ENCODE measurements at regions not wholly inside any gene's neighbourhood (a gene's known extent, or its start where the extent isn't known, plus 50 kb on each side); places are given as distances from the start of the nearest gene placed in this dataset.

DNA sequence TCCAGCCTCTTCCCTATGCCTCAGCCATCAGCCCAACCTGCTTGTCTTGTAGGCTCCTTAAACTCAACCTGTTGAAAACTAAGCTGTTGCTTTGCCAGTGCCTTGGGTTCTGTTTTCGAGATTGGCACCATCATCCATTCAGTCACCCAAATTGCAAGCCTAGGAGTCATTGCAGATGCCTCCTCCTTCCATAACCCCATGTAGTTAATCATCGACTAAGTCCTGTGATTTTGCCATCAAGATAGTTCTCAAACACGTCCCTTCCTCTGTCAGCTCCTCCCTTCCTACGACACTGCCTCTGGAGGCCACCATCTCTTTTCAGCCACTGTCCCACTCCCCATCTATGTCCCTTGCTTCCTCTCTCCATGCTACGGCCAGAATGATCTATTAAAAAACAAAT is 168.1 kb downstream of the RAB11FIP2 start (continued):
- TF ChIP-seq, protein P1, sequence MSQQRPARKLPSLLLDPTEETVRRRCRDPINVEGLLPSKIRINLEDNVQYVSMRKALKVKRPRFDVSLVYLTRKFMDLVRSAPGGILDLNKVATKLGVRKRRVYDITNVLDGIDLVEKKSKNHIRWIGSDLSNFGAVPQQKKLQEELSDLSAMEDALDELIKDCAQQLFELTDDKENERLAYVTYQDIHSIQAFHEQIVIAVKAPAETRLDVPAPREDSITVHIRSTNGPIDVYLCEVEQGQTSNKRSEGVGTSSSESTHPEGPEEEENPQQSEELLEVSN (IDR thresholded peaks at IDR 0.05): no peak
- TF ChIP-seq SRF (IDR thresholded peaks at IDR 0.05; ENCODE audit: low read depth, low read length): no peak
- no peak for TF ChIP-seq TBP (IDR thresholded peaks at IDR 0.05; ENCODE audit: low read depth, low read length)

Data from H1 (cell line).